Naive thymus-derived CD8-positive, alpha-beta T cell (primary cell): ENCODE measurements at regions not wholly inside any gene's neighbourhood (a gene's known extent, or its start where the extent isn't known, plus 50 kb on each side); places are given as distances from the start of the nearest gene placed in this dataset.

ENCODE experiments used
- ATAC-seq, 2 donors: fragments of 150-1000 bp; cut with Tn5 transposase in 1 of 2; sonication (Bioruptor Pico), chemical (Tn5 transposase) in 1 of 2; 1 replicate in 1 of 2; 2 replicates in 1 of 2; pipeline ENCODE4 v1.10.0; 2021; ENCODE audit warnings: mild to moderate bottlenecking in 2 of 2, moderate library complexity in 2 of 2
- POLR2A ChIA-PET: fragments of 350-600 bp; sonication (Branson Sonifier 250); formaldehyde crosslinking; loops from one replicate; lab custom pipeline; 2021; ENCODE audit warnings: antibody characterized with exemption; lab: Charles Lee
- DNase-seq, 10 donors: peaks; one replicate each; pipeline versions ENCODE4 v3.0.0 to v3.0.0-alpha.2; 2020 to 2022
- H3K27ac Mint-ChIP-seq, 10 donors: one replicate each; pipeline ENCODE4 v1.8.0; 2020 to 2022; ENCODE audit warnings: mild to moderate bottlenecking in 10 of 10, mixed read lengths in 10 of 10, moderate library complexity in 4 of 10, inconsistent platforms in 1 of 10
- H3K27me3 Mint-ChIP-seq, 5 donors: one replicate each; pipeline ENCODE4 v1.8.0; 2021 to 2022; ENCODE audit warnings: mixed read lengths in 5 of 5
- H3K36me3 Mint-ChIP-seq, 3 donors: one replicate each; pipeline ENCODE4 v1.8.0; 2020 to 2022; ENCODE audit warnings: mixed read lengths in 3 of 3, mild to moderate bottlenecking in 2 of 3, inconsistent platforms in 1 of 3
- H3K4me1 Mint-ChIP-seq, 4 donors: one replicate each; pipeline ENCODE4 v1.8.0; 2021 to 2022; ENCODE audit warnings: mixed read lengths in 4 of 4
- H3K4me3 Mint-ChIP-seq, 10 donors: one replicate each; pipeline ENCODE4 v1.8.0; 2020 to 2022; ENCODE audit warnings: mild to moderate bottlenecking in 10 of 10, mixed read lengths in 10 of 10, moderate library complexity in 6 of 10, inconsistent platforms in 1 of 10
- H3K9me3 Mint-ChIP-seq, 9 donors: one replicate each; pipeline ENCODE4 v1.8.0; 2020 to 2022; ENCODE audit warnings: mixed read lengths in 9 of 9, mild to moderate bottlenecking in 3 of 9, inconsistent platforms in 1 of 9, moderate library complexity in 1 of 9

DNA sequence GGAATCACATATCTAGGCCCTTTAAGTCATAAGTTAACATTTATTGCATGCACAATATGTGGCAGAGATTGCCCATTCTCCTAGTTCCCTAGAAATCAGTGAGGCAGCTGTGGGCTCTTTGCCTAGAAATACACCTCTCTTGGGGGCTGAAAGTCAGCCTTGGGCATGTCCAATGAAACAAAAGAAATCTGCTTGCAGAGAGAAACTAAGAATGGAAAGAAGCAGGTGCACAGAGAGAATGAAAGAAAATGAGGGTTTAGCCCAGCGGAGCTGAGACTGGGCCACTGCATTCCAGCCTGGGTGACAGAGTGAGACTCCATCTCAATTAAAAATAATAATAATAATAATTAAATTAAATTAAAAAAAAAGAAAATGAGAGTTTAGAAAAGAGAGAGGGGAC lies 57.3 kb upstream of the DAB2 start:
- no peaks in the 10 kb centered on the region for H3K9me3 Mint-ChIP-seq
- ATAC-seq (no peak), DNase-seq (no peak)
- H3K4me1 Mint-ChIP-seq, result no peaks in the 10 kb centered on the region
- peaks cover 0 to 11% (median 5%) of the 10 kb centered on the region in 5 donors for H3K27me3 Mint-ChIP-seq
- POLR2A ChIA-PET, result interaction anchor here (0.6 kb wide), 1 partner anchor 907 kb away, joined by 3 read pairs; no protein-coding TSS in a partner anchor
- no peaks in the 10 kb centered on the region for H3K36me3 Mint-ChIP-seq
- H3K27ac Mint-ChIP-seq, result no peak overlapping the region
- no peak overlapping the region for H3K4me3 Mint-ChIP-seq

DNA sequence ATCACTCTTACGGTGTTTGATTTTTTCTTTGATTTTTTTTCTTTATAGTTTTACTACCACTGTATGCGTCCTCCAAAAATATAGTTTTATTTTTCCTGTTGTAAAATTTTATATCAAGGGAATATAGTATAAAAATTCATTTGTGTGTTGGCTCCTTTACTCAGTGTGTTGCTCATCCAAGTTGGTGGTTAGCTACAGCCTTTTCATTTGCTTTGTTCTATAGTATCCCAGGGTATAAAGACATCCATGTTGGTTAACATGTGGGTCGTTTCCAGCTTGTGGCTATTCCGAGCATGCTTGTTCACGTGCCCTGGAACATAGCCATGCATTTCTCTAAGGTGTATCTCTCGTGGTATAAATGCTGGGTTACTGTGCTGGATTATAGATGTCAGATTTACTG lies 54.8 kb upstream of the DAB2 start:
- Mint-ChIP-seq H3K4me1 (no peaks in the 10 kb centered on the region), H3K9me3 (no peaks in the 10 kb centered on the region), H3K4me3 (no peak overlapping the region), H3K27me3 (peaks cover 4 to 10% (median 6%) of the 10 kb centered on the region in 5 donors), H3K36me3 (no peaks in the 10 kb centered on the region), H3K27ac (no peak overlapping the region)
- POLR2A ChIA-PET, result no interaction called here
- DNase-seq (no peak), ATAC-seq (no peak)

DNA sequence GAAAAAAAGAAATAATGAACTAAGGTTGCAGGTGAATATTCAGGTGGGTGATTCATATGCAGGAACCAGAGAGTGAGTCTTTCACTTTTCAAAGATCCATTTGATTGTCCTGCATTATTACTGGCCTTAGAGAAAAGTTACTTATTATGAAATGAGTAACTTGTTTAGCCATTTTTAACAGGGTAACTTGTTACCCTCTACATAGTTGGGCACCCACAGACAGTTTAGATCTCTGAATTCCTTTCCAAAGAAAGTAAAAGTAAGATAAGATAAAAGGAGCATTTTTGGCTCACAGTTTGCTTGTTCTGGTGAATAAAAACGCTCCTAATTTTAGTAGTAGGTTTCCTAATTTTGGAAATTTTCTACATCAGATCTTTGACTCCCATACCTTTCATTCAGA lies 54.1 kb upstream of the DAB2 start:
- POLR2A ChIA-PET, result no interaction called here

DNA sequence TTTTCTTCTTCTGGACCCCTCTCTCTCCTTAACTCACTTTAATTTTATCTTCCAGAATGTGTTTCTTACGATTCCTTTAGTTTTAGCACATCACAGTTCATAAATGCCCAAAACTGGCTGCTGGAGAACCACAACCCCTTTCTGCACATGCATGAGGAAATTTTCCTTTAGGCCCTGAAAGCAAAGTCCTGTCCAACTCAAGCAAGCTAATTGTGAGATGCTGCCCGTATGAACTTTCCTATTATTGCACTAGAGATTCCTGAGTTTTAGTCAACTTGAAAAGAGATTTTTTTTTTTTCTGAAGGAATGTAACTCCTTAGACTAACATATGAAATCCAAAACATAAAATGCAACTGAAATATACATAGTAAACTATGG lies 52.1 kb upstream of the DAB2 start:
- no peak for DNase-seq
- Mint-ChIP-seq H3K36me3 (no peaks in the 10 kb centered on the region), H3K27me3 (peaks cover 2 to 13% (median 10%) of the 10 kb centered on the region in 5 donors), H3K9me3 (no peaks in the 10 kb centered on the region), H3K27ac (no peak overlapping the region), H3K4me1 (no peaks in the 10 kb centered on the region), H3K4me3 (no peak overlapping the region)
- POLR2A ChIA-PET, result no interaction called here
- no peak for ATAC-seq

More for the DNA sequence above, 54.1 kb upstream of the DAB2 start:
- no peak for ATAC-seq
- Mint-ChIP-seq H3K27me3 (peaks cover 4 to 12% (median 10%) of the 10 kb centered on the region in 5 donors), H3K9me3 (no peaks in the 10 kb centered on the region), H3K4me3 (no peak overlapping the region), H3K27ac (no peak overlapping the region), H3K36me3 (no peaks in the 10 kb centered on the region), H3K4me1 (no peaks in the 10 kb centered on the region)
- DNase-seq, result no peak

DNA sequence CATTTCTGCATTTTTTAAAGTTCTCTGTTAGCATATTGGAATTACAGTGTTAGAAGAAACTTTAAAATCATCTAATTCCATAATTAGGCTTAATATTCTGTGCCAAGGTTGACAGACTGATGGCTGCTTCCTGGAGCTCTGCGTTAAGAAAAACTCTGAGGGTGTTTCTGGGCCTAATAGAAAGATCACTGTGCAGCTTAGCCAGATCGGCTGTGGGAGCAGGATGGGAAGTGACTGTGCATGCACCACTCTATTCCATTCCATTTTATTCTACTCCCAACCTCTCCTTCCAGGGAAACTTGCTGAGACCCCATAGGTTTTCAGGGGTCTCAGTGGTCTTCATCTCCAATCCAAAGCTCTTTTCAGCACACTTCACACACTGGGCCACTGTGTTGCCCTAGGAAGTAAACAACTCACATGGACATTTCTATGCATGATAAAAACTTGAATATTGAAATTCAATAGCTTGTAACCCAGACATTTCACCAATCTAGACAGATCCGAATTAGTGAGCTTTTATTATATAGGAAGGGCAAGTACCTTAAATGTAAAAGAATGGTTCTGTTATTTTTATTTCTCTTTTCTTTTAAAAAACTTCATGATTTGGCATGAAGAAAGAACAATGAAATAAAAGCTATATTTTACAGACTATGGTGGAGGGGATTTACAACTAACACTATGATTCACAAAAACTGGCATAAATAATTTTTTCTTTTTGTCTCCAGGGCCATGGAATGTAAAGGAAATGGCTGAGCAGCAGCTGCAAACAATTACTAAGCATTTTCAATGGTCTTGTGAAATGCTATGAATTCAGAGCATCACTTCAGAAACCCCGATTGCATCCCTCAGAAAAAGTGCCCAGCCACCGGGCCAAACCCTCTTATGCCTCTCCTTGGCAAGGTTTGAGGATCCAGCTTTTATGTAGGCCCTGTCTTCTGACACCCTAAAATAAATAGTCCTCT lies 51.4 kb upstream of the DAB2 start:
- POLR2A ChIA-PET, result no interaction called here
- H3K4me3 Mint-ChIP-seq, result no peak overlapping the region
- H3K27me3 Mint-ChIP-seq, result peaks cover 2 to 16% (median 10%) of the 10 kb centered on the region in 5 donors
- H3K4me1 Mint-ChIP-seq, result no peaks in the 10 kb centered on the region
- DNase-seq (no peak), ATAC-seq (no peak)
- H3K27ac Mint-ChIP-seq, result no peak overlapping the region
- no peaks in the 10 kb centered on the region for H3K9me3 Mint-ChIP-seq
- H3K36me3 Mint-ChIP-seq, result no peaks in the 10 kb centered on the region

DNA sequence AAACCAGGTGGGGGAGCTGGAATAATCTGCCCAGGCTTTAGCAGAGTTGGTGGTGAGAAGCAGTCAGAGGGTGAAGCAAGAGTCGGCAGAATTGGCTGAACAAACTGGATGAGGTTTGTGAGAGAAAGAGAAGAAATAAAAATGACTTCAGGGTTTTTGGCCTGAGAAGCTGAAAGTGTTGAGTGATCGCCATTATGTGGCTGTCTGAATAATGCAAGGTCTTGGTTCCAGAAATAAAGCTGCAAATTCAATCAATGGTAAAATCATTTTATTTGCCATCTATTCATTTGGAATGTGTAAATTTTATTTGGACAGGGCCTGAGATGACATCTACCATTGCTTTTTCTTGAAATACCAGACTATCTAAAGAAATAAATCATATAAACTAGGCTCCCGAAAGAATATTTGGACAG lies 50.4 kb upstream of the DAB2 start:
- Mint-ChIP-seq H3K27me3 (peaks cover 2 to 16% (median 7%) of the 10 kb centered on the region in 5 donors), H3K9me3 (no peaks in the 10 kb centered on the region), H3K4me3 (no peak overlapping the region), H3K4me1 (no peaks in the 10 kb centered on the region), H3K27ac (no peak overlapping the region), H3K36me3 (no peaks in the 10 kb centered on the region)
- ATAC-seq, result no peak
- POLR2A ChIA-PET, result no interaction called here
- DNase-seq, result no peak
